ENCODE measurements at regions not wholly inside any gene's neighbourhood (a gene's known extent, or its start where the extent isn't known, plus 50 kb on each side); places are given as distances from the start of the nearest gene placed in this dataset.

DNA sequence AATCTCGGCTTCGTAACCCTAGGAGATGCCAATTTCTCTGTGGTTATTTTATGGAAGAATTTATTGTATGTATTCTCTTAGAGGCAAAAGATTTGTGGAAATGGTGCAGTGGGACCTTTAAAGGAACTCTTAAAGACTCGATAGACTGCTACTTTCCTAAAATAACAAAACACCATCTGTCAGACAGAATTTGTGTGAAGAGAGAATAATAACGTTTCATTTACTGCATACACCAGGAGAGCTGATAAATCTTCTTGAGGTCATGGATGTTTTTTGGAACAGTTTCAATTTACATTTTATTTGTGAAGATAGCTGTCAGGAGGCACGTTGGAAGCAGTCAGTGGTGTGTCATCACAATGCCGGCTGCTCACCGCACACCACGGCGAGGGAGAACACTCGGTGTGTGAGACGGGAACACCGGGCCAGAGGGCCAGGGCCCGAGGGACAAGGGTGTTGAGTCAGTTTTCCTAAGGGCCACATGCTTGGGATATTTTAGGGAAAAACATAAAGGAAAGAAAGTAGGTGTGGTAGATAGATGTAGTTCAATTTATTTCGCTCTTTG, 1681.0 kb upstream of the DDX18 start:
- H3K4me1 ChIP-seq (ENCODE audit: insufficient read depth, low read length): no peaks in the 10 kb centered on the region
- H3K4me2 ChIP-seq (ENCODE audit: low read length): no peak overlapping the region
- no peak overlapping the region for H3K4me3 ChIP-seq (ENCODE audit: low read length)
- H3K9me3 ChIP-seq (ENCODE audit: low read length): no peaks in the 10 kb centered on the region
- TF ChIP-seq EZH2 (IDR thresholded peaks at IDR 0.05; ENCODE audit: low read length, unreplicated experiment) (no peak), EZH2phosphoT487 (IDR thresholded peaks at IDR 0.05; ENCODE audit: borderline replicate concordance, low read length) (no peak)
- TF ChIP-seq, protein P1, sequence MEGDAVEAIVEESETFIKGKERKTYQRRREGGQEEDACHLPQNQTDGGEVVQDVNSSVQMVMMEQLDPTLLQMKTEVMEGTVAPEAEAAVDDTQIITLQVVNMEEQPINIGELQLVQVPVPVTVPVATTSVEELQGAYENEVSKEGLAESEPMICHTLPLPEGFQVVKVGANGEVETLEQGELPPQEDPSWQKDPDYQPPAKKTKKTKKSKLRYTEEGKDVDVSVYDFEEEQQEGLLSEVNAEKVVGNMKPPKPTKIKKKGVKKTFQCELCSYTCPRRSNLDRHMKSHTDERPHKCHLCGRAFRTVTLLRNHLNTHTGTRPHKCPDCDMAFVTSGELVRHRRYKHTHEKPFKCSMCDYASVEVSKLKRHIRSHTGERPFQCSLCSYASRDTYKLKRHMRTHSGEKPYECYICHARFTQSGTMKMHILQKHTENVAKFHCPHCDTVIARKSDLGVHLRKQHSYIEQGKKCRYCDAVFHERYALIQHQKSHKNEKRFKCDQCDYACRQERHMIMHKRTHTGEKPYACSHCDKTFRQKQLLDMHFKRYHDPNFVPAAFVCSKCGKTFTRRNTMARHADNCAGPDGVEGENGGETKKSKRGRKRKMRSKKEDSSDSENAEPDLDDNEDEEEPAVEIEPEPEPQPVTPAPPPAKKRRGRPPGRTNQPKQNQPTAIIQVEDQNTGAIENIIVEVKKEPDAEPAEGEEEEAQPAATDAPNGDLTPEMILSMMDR (conservative IDR thresholded peaks at IDR 0.05; ENCODE audit: low read depth, low read length): no peak
- H3F3A ChIP-seq (ENCODE audit: low read length, unreplicated experiment): no peaks in the 10 kb centered on the region
- BruUV-seq (replicated peaks): no TSS peak
- H3K27me3 ChIP-seq (ENCODE audit: low read length): no peaks in the 10 kb centered on the region
- H3K9ac ChIP-seq (ENCODE audit: low read length): no peak overlapping the region
- no peaks in the 10 kb centered on the region for H3K36me3 ChIP-seq (ENCODE audit: low read depth, low read length)
- H2AFZ ChIP-seq (ENCODE audit: low read length): no peak overlapping the region
- CTCF ChIA-PET: no interaction called here
- H4K20me1 ChIP-seq (ENCODE audit: low read length): no peaks in the 10 kb centered on the region
- no peak overlapping the region for H3K27ac ChIP-seq (ENCODE audit: low read length)
- no peaks in the 10 kb centered on the region for H3K9me2 ChIP-seq (replicated peaks; ENCODE audit: low read length)
- no peaks in the 10 kb centered on the region for H3K79me2 ChIP-seq (ENCODE audit: low read length)
- ATAC-seq (no peak), DNase-seq (no peak)
- intact Hi-C loops (cut with micrococcal nuclease): no loop called here
- POLR2A ChIA-PET (ENCODE audit: unreplicated experiment): no interaction called here

DNA sequence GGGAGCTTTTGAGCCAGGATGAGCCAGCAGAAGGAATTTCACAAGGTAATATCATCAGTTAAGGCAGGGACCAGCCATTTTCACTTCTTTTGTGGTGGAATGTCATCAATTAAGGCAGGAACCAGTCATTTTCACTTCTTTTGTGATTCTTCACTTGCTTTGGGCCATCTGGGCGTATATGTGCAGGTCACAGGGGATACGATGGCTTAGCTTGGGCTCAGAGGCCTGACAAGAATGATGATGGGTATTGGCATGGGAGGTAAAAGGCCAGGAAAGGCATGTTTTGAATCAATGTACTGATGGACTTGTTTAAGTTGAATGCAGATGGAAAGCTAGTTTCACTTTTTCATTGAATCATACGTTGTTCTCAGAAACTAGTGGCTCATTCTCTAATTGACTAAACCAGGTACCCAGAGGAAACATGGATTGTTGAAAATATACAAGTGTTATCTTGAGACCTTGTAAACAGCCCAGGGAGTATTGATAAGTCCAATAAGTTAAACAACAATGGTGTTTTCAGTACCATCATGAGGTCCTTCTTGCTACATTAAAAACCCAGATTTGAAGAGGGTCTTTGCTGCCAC, 1672.5 kb upstream of the DDX18 start:
- no peak overlapping the region for H3K4me2 ChIP-seq (ENCODE audit: low read length)
- H3F3A ChIP-seq (ENCODE audit: low read length, unreplicated experiment): no peaks in the 10 kb centered on the region
- H3K9ac ChIP-seq (ENCODE audit: low read length): no peak overlapping the region
- CTCF ChIA-PET: no interaction called here
- no TSS peak for BruUV-seq (replicated peaks)
- no peak overlapping the region for H3K27ac ChIP-seq (ENCODE audit: low read length)
- DNase-seq (no peak), ATAC-seq (no peak)
- H3K9me3 ChIP-seq (ENCODE audit: low read length): no peaks in the 10 kb centered on the region
- TF ChIP-seq EZH2phosphoT487 (IDR thresholded peaks at IDR 0.05; ENCODE audit: borderline replicate concordance, low read length): no peak
- no peak for TF ChIP-seq EZH2 (IDR thresholded peaks at IDR 0.05; ENCODE audit: low read length, unreplicated experiment)
- TF ChIP-seq, protein P1 (conservative IDR thresholded peaks at IDR 0.05; ENCODE audit: low read depth, low read length): no peak
- H3K4me1 ChIP-seq (ENCODE audit: insufficient read depth, low read length): no peaks in the 10 kb centered on the region
- H3K36me3 ChIP-seq (ENCODE audit: low read depth, low read length): no peaks in the 10 kb centered on the region
- no peaks in the 10 kb centered on the region for H4K20me1 ChIP-seq (ENCODE audit: low read length)
- H2AFZ ChIP-seq (ENCODE audit: low read length): no peak overlapping the region
- POLR2A ChIA-PET (ENCODE audit: unreplicated experiment): no interaction called here
- intact Hi-C loops (cut with micrococcal nuclease): no loop called here
- no peaks in the 10 kb centered on the region for H3K79me2 ChIP-seq (ENCODE audit: low read length)
- no peak overlapping the region for H3K4me3 ChIP-seq (ENCODE audit: low read length)
- no peaks in the 10 kb centered on the region for H3K9me2 ChIP-seq (replicated peaks; ENCODE audit: low read length)
- H3K27me3 ChIP-seq (ENCODE audit: low read length): no peaks in the 10 kb centered on the region

DNA sequence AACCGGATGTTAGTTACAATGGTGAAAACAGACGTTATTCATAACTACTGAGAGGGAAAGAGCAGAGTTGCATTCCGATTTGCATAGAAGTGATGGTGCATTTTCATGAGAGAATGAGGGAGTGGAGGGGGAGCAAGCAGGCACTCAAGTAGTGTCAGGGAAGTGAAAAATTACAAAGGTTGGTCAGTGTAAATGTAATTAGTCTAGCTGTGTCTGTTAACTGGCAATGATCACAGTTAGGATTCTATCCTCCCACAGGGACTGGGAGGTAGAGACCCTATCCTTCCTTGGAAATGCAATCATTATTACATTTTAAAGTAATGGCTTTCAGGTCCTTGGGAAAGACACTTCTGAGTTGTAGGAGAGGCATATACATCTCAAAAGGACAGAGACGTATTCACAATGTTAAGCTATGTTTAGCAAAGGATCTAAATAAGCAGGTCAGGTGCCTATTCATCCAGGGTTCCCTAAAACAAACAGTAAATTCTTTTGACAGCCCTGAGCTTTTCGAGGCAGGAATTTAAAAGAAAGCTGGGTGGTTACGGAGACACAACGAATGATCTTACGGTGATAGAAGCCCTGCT, 1671.8 kb upstream of the DDX18 start:
- POLR2A ChIA-PET (ENCODE audit: unreplicated experiment): no interaction called here

More for the DNA sequence above, 1671.8 kb upstream of the DDX18 start:
- Histone ChIP-seq H3K4me2 (ENCODE audit: low read length) (no peak overlapping the region), H3K79me2 (ENCODE audit: low read length) (no peaks in the 10 kb centered on the region), H3F3A (ENCODE audit: low read length, unreplicated experiment) (no peaks in the 10 kb centered on the region), H3K4me1 (ENCODE audit: insufficient read depth, low read length) (no peaks in the 10 kb centered on the region), H3K9me2 (replicated peaks; ENCODE audit: low read length) (no peaks in the 10 kb centered on the region), H3K27me3 (ENCODE audit: low read length) (no peaks in the 10 kb centered on the region), H3K36me3 (ENCODE audit: low read depth, low read length) (no peaks in the 10 kb centered on the region), H4K20me1 (ENCODE audit: low read length) (no peaks in the 10 kb centered on the region), H3K9ac (ENCODE audit: low read length) (no peak overlapping the region), H3K9me3 (ENCODE audit: low read length) (no peaks in the 10 kb centered on the region), H3K4me3 (ENCODE audit: low read length) (no peak overlapping the region), H2AFZ (ENCODE audit: low read length) (no peak overlapping the region), H3K27ac (ENCODE audit: low read length) (no peak overlapping the region)
- intact Hi-C loops (cut with micrococcal nuclease): no loop called here
- no TSS peak for BruUV-seq (replicated peaks)
- TF ChIP-seq EZH2 (IDR thresholded peaks at IDR 0.05; ENCODE audit: low read length, unreplicated experiment): no peak
- TF ChIP-seq, protein P1 (conservative IDR thresholded peaks at IDR 0.05; ENCODE audit: low read depth, low read length): no peak
- ATAC-seq (no peak), DNase-seq (no peak)
- CTCF ChIA-PET: no interaction called here

Data from PC-3 (cell line).